ENCODE measurements at regions not wholly inside any gene's neighbourhood (a gene's known extent, or its start where the extent isn't known, plus 50 kb on each side); places are given as distances from the start of the nearest gene placed in this dataset.

GRCh38 chr1:222358100-222358499, 189.8 kb downstream of the HHIPL2 start:
- no peak for DNase-seq

- DNase-seq = no peak
Observed at GRCh38 chr1:222357252-222357651, 190.7 kb downstream of the HHIPL2 start.

GRCh38 chr1:222347627-222348026, 200.3 kb downstream of the HHIPL2 start:
- DNase-seq = no peak

- no peak for DNase-seq
Observed at GRCh38 chr1:222346955-222347354, 200.9 kb downstream of the HHIPL2 start.

- DNase-seq = no peak
Observed at GRCh38 chr1:222339376-222339947, 208.4 kb downstream of the HHIPL2 start.

- no peak for DNase-seq
Observed at GRCh38 chr1:222335586-222335985, 212.3 kb downstream of the HHIPL2 start.

- no peak for DNase-seq
Observed at GRCh38 chr1:222334026-222334680, 213.8 kb downstream of the HHIPL2 start.

- no peak for DNase-seq
Observed at GRCh38 chr1:222331765-222332164, 216.1 kb downstream of the HHIPL2 start.

GRCh38 chr1:222331340-222331739, 216.6 kb downstream of the HHIPL2 start:
- no peak for DNase-seq

- peak; percentile 33 for DNase-seq
Observed at GRCh38 chr1:222329493-222330045, 218.3 kb downstream of the HHIPL2 start.

GRCh38 chr1:222326710-222327036, 221.2 kb downstream of the HHIPL2 start:
- no peak for DNase-seq

- peak; percentile 64 for DNase-seq
Observed at GRCh38 chr1:222326006-222326709, 221.7 kb downstream of the HHIPL2 start.

- DNase-seq = peak; percentile 22
Observed at GRCh38 chr1:222325506-222325905, 222.4 kb downstream of the HHIPL2 start.

- DNase-seq = peak; percentile 46
Observed at GRCh38 chr1:222314839-222315238, 233.1 kb downstream of the HHIPL2 start.

- DNase-seq = no peak
Observed at GRCh38 chr1:222310836-222311235, 237.1 kb downstream of the HHIPL2 start.

GRCh38 chr1:222307621-222308020, 240.3 kb downstream of the HHIPL2 start:
- DNase-seq = no peak

- DNase-seq = no peak
Observed at GRCh38 chr1:222306512-222306911, 241.4 kb downstream of the HHIPL2 start.

GRCh38 chr1:222306011-222306410, 241.9 kb downstream of the HHIPL2 start:
- DNase-seq = no peak

- no peak for DNase-seq
Observed at GRCh38 chr1:222301652-222302051, 246.3 kb downstream of the HHIPL2 start.

GRCh38 chr1:222299524-222299923, 248.4 kb downstream of the HHIPL2 start:
- DNase-seq = peak; percentile 16

- DNase-seq = no peak
Observed at GRCh38 chr1:222290866-222291265, 257.0 kb downstream of the HHIPL2 start.

- DNase-seq = peak; percentile 46
Observed at GRCh38 chr1:222288053-222288452, 259.9 kb downstream of the HHIPL2 start.

- no peak for DNase-seq
Observed at GRCh38 chr1:222286011-222286410, 261.9 kb downstream of the HHIPL2 start.

- DNase-seq = peak; percentile 53
Observed at GRCh38 chr1:222285526-222285925, 262.4 kb downstream of the HHIPL2 start.

All from OCI-M1 (cell line).